Activated CD4-positive, alpha-beta T cell treated with anti-CD3 and anti-CD28 coated beads for 36 hours (primary cell): ENCODE measurements at regions not wholly inside any gene's neighbourhood (a gene's known extent, or its start where the extent isn't known, plus 50 kb on each side); places are given as distances from the start of the nearest gene placed in this dataset.
"Not testable (repeated sequence)": the region's sequence is repeated elsewhere in the genome, so short reads cannot be mapped to it uniquely, and the experiment has no call there.

ENCODE experiments used
- ATAC-seq: fragments of 200-7000 bp; cut with Tn5 transposase; one replicate; pipeline ENCODE4 v1.10.0; 2021; ENCODE audit warnings: mild to moderate bottlenecking, moderate library complexity
- CTCF ChIA-PET: fragments of 350-600 bp; sonication (Branson Sonifier 250); formaldehyde crosslinking; loops from one replicate; lab custom pipeline; 2021; ENCODE audit warnings: antibody characterized with exemption; lab: Charles Lee
- POLR2A ChIA-PET: fragments of 350-600 bp; sonication (Branson Sonifier 250); formaldehyde crosslinking; loops from one replicate; lab custom pipeline; 2021; ENCODE audit warnings: antibody characterized with exemption, inconsistent platforms; lab: Charles Lee
- DNase-seq: peaks from one replicate; pipeline ENCODE4 v3.0.0-alpha.2; 2020
- H3K27ac Mint-ChIP-seq: one replicate; pipeline ENCODE4 v1.8.0; 2021; ENCODE audit warnings: mixed read lengths
- H3K27me3 Mint-ChIP-seq: one replicate; pipeline ENCODE4 v1.8.0; 2021; ENCODE audit warnings: mixed read lengths
- H3K36me3 Mint-ChIP-seq: one replicate; pipeline ENCODE4 v1.8.0; 2021; ENCODE audit warnings: low read depth, mixed read lengths
- H3K4me1 Mint-ChIP-seq: one replicate; pipeline ENCODE4 v1.8.0; 2021; ENCODE audit warnings: mixed read lengths
- H3K4me3 Mint-ChIP-seq: one replicate; pipeline ENCODE4 v1.8.0; 2021; ENCODE audit warnings: mild to moderate bottlenecking, moderate library complexity, mixed read lengths
- H3K9me3 Mint-ChIP-seq: one replicate; pipeline ENCODE4 v1.8.0; 2021; ENCODE audit warnings: low read depth, mixed read lengths
- intact Hi-C, 2 experiments: fragments of 100-400 bp; cut with DNase I in 1 of 2; cut with micrococcal nuclease in 1 of 2; formaldehyde crosslinking; loops; one replicate each; pipeline versions ENCODE4 v1.14.2 to v1.15.1; 2022 to 2024; cut with DNase I, micrococcal nuclease

GRCh38 chr21:39001341-39001740 is 181.9 kb downstream of the PSMG1 start:
- Mint-ChIP-seq H3K27me3 (peaks cover 12% of the 10 kb centered on the region), H3K4me3 (no peak overlapping the region), H3K36me3 (no peaks in the 10 kb centered on the region), H3K9me3 (no peaks in the 10 kb centered on the region), H3K4me1 (peaks cover 34% of the 10 kb centered on the region), H3K27ac (no peak overlapping the region)
- intact Hi-C loops: no loop called here
- ATAC-seq: no peak
- DNase-seq: no peak
- ChIA-PET CTCF (no interaction called here), POLR2A (no interaction called here)

GRCh38 chr21:39000496-39000895 is 182.8 kb downstream of the PSMG1 start:
- H3K4me3 Mint-ChIP-seq: no peak overlapping the region
- no peak overlapping the region for H3K27ac Mint-ChIP-seq
- intact Hi-C loops: no loop called here
- H3K36me3 Mint-ChIP-seq: no peaks in the 10 kb centered on the region
- H3K4me1 Mint-ChIP-seq: peaks cover 34% of the 10 kb centered on the region
- H3K27me3 Mint-ChIP-seq: peaks cover 12% of the 10 kb centered on the region
- H3K9me3 Mint-ChIP-seq: no peaks in the 10 kb centered on the region
- ATAC-seq (peak; percentile 86), DNase-seq (peak; percentile 77)
- POLR2A ChIA-PET: no interaction called here
- CTCF ChIA-PET: no interaction called here

GRCh38 chr21:38999161-38999560 is 184.1 kb downstream of the PSMG1 start:
- ChIA-PET POLR2A (no interaction called here), CTCF (no interaction called here)
- H3K27ac Mint-ChIP-seq: no peak overlapping the region
- ATAC-seq (no peak), DNase-seq (no peak)
- no peaks in the 10 kb centered on the region for H3K36me3 Mint-ChIP-seq
- H3K27me3 Mint-ChIP-seq: peaks cover 12% of the 10 kb centered on the region
- H3K9me3 Mint-ChIP-seq: no peaks in the 10 kb centered on the region
- H3K4me3 Mint-ChIP-seq: no peak overlapping the region
- intact Hi-C loops: no loop called here
- H3K4me1 Mint-ChIP-seq: peaks cover 27% of the 10 kb centered on the region

GRCh38 chr21:38998281-38998680 is 185.0 kb downstream of the PSMG1 start:
- ATAC-seq, H3K9me3 Mint-ChIP-seq, POLR2A ChIA-PET, intact Hi-C loops, CTCF ChIA-PET, H3K4me3 Mint-ChIP-seq, H3K27ac Mint-ChIP-seq, H3K36me3 Mint-ChIP-seq, DNase-seq: not testable (repeated sequence)
- peaks cover 18% of the 10 kb centered on the region for H3K4me1 Mint-ChIP-seq
- peaks cover 12% of the 10 kb centered on the region for H3K27me3 Mint-ChIP-seq

- H3K9me3 Mint-ChIP-seq, H3K4me3 Mint-ChIP-seq, ATAC-seq, intact Hi-C loops, H3K36me3 Mint-ChIP-seq, POLR2A ChIA-PET, H3K27ac Mint-ChIP-seq, CTCF ChIA-PET, DNase-seq: not testable (repeated sequence)
- peaks cover 12% of the 10 kb centered on the region for H3K27me3 Mint-ChIP-seq
- H3K4me1 Mint-ChIP-seq: peaks cover 16% of the 10 kb centered on the region
These were observed 185.4 kb downstream of the PSMG1 start for GRCh38 chr21:38997843-38998175.

- H3K4me1 Mint-ChIP-seq: peaks cover 16% of the 10 kb centered on the region
- H3K36me3 Mint-ChIP-seq: no peaks in the 10 kb centered on the region
- CTCF ChIA-PET: interaction anchor here (0.7 kb wide), 1 partner anchor 9 kb away, joined by 4 read pairs; no protein-coding TSS in a partner anchor
- ATAC-seq: no peak
- DNase-seq: no peak
- no peak overlapping the region for H3K27ac Mint-ChIP-seq
- no peak overlapping the region for H3K4me3 Mint-ChIP-seq
- POLR2A ChIA-PET: no interaction called here
- H3K9me3 Mint-ChIP-seq: no peaks in the 10 kb centered on the region
- peaks cover 12% of the 10 kb centered on the region for H3K27me3 Mint-ChIP-seq
- intact Hi-C loops: no loop called here
These were observed 186.0 kb downstream of the PSMG1 start for GRCh38 chr21:38997051-38997842.

GRCh38 chr21:38996355-38996754 is 186.9 kb downstream of the PSMG1 start:
- CTCF ChIA-PET: interaction anchor here (0.7 kb wide), 1 partner anchor 8 kb away, joined by 4 read pairs; no protein-coding TSS in a partner anchor
- no peaks in the 10 kb centered on the region for H3K36me3 Mint-ChIP-seq
- POLR2A ChIA-PET: no interaction called here
- no peak for ATAC-seq
- no peak overlapping the region for H3K27ac Mint-ChIP-seq
- no peak for DNase-seq
- peaks cover 12% of the 10 kb centered on the region for H3K27me3 Mint-ChIP-seq
- intact Hi-C loops: no loop called here
- no peak overlapping the region for H3K4me3 Mint-ChIP-seq
- H3K4me1 Mint-ChIP-seq: peaks cover 15% of the 10 kb centered on the region
- no peaks in the 10 kb centered on the region for H3K9me3 Mint-ChIP-seq

- ATAC-seq: no peak
- intact Hi-C loops: no loop called here
- POLR2A ChIA-PET: no interaction called here
- H3K4me1 Mint-ChIP-seq: peaks cover 9% of the 10 kb centered on the region
- no peaks in the 10 kb centered on the region for H3K9me3 Mint-ChIP-seq
- no peak overlapping the region for H3K4me3 Mint-ChIP-seq
- no peak for DNase-seq
- peaks cover 14% of the 10 kb centered on the region for H3K27me3 Mint-ChIP-seq
- CTCF ChIA-PET: no interaction called here
- H3K27ac Mint-ChIP-seq: no peak overlapping the region
- no peaks in the 10 kb centered on the region for H3K36me3 Mint-ChIP-seq
These were observed 187.5 kb downstream of the PSMG1 start for GRCh38 chr21:38995731-38996130.

- no peaks in the 10 kb centered on the region for H3K36me3 Mint-ChIP-seq
- POLR2A ChIA-PET: no interaction called here
- H3K4me1 Mint-ChIP-seq: peaks cover 4% of the 10 kb centered on the region
- no peak overlapping the region for H3K4me3 Mint-ChIP-seq
- peaks cover 16% of the 10 kb centered on the region for H3K27me3 Mint-ChIP-seq
- CTCF ChIA-PET: no interaction called here
- no peak for DNase-seq
- ATAC-seq: no peak
- H3K27ac Mint-ChIP-seq: no peak overlapping the region
- intact Hi-C loops: no loop called here
- H3K9me3 Mint-ChIP-seq: no peaks in the 10 kb centered on the region
These were observed 188.1 kb downstream of the PSMG1 start for GRCh38 chr21:38995071-38995669.

GRCh38 chr21:38994042-38994441 is 188.3 kb downstream of the ETS2 start:
- ATAC-seq (no peak), DNase-seq (no peak)
- peaks cover 18% of the 10 kb centered on the region for H3K27me3 Mint-ChIP-seq
- H3K4me1 Mint-ChIP-seq: no peaks in the 10 kb centered on the region
- no peak overlapping the region for H3K4me3 Mint-ChIP-seq
- H3K36me3 Mint-ChIP-seq: no peaks in the 10 kb centered on the region
- H3K9me3 Mint-ChIP-seq: no peaks in the 10 kb centered on the region
- no peak overlapping the region for H3K27ac Mint-ChIP-seq
- intact Hi-C loops: no loop called here
- POLR2A ChIA-PET: interaction anchor here (0.5 kb wide), 1 partner anchor 95 kb away, joined by 3 read pairs; no protein-coding TSS in a partner anchor
- CTCF ChIA-PET: no interaction called here

GRCh38 chr21:38993561-38993960 is 187.8 kb downstream of the ETS2 start:
- CTCF ChIA-PET: no interaction called here
- intact Hi-C loops: no loop called here
- Mint-ChIP-seq H3K27me3 (peaks cover 23% of the 10 kb centered on the region), H3K9me3 (no peaks in the 10 kb centered on the region), H3K36me3 (no peaks in the 10 kb centered on the region), H3K27ac (no peak overlapping the region), H3K4me3 (no peak overlapping the region), H3K4me1 (no peaks in the 10 kb centered on the region)
- ATAC-seq: no peak
- no peak for DNase-seq
- POLR2A ChIA-PET: no interaction called here

GRCh38 chr21:38992737-38993136 is 187.0 kb downstream of the ETS2 start:
- H3K4me1 Mint-ChIP-seq: no peaks in the 10 kb centered on the region
- intact Hi-C loops: no loop called here
- ChIA-PET POLR2A (no interaction called here), CTCF (no interaction called here)
- peaks cover 23% of the 10 kb centered on the region for H3K27me3 Mint-ChIP-seq
- H3K27ac Mint-ChIP-seq: no peak overlapping the region
- H3K9me3 Mint-ChIP-seq: no peaks in the 10 kb centered on the region
- H3K36me3 Mint-ChIP-seq: no peaks in the 10 kb centered on the region
- H3K4me3 Mint-ChIP-seq: no peak overlapping the region
- no peak for ATAC-seq
- no peak for DNase-seq
